Caco-2 (cell line): ENCODE measurements at regions not wholly inside any gene's neighbourhood (a gene's known extent, or its start where the extent isn't known, plus 50 kb on each side); places are given as distances from the start of the nearest gene placed in this dataset.
"Not testable (repeated sequence)": the region's sequence is repeated elsewhere in the genome, so short reads cannot be mapped to it uniquely, and the experiment has no call there.

ENCODE experiments used
- BruUV-seq: library from RNA; stranded (reverse); fragments of 400-500 nt; replicated peaks from 2 replicates; lab custom pipeline; 2021; lab: Mats Ljungman, UMichigan
- CTCF ChIA-PET: fragments of 300-600 bp; sonication (Branson Sonifier 250); formaldehyde crosslinking; loops from one replicate; lab custom pipeline; 2022; ENCODE audit warnings: antibody characterized with exemption; lab: Charles Lee
- POLR2A ChIA-PET: fragments of 300-600 bp; sonication (Branson Sonifier 250); formaldehyde crosslinking; loops from one replicate; lab custom pipeline; 2022; ENCODE audit warnings: antibody characterized with exemption; lab: Charles Lee
- DNase-seq, 2 experiments: peaks; one replicate each; pipeline versions ENCODE4 v3.0.0 to v3.0.0-alpha.2; 2020 to 2022
- H3K27me3 ChIP-seq: replicated peaks from 2 replicates; pipeline ENCODE4 v1.6.0; 2011; ENCODE audit warnings: low read length; ENCODE audit not compliant: control insufficient read depth, insufficient read depth
- H3K36me3 ChIP-seq: 2 replicates; pipeline ENCODE4 v1.5.1; 2011; ENCODE audit warnings: low read length; ENCODE audit not compliant: control insufficient read depth, insufficient read depth
- H3K4me1 ChIP-seq: fragments of 250-450 bp; sonication (Bioruptor Pico); 2 replicates; pipeline ENCODE4 v1.5.1; 2020; ENCODE audit warnings: mild to moderate bottlenecking
- H3K4me3 ChIP-seq: 2 replicates; pipeline ENCODE4 v1.5.1; 2011; ENCODE audit warnings: low read depth, mild to moderate bottlenecking, control low read depth, low read length
- H3K9me3 ChIP-seq: fragments of 250-450 bp; sonication (Bioruptor Pico); 2 replicates; pipeline ENCODE4 v1.5.1; 2020; ENCODE audit warnings: mild to moderate bottlenecking, moderate library complexity
- H3K27ac Mint-ChIP-seq: one replicate; pipeline ENCODE4 v1.8.0; 2022; ENCODE audit warnings: mixed read lengths; ENCODE audit not compliant: unreplicated experiment
- H3K27me3 Mint-ChIP-seq: one replicate; pipeline ENCODE4 v1.8.0; 2022; ENCODE audit warnings: mixed read lengths; ENCODE audit not compliant: insufficient read depth, unreplicated experiment
- H3K36me3 Mint-ChIP-seq: one replicate; pipeline ENCODE4 v1.8.0; 2022; ENCODE audit warnings: mild to moderate bottlenecking, mixed read lengths; ENCODE audit not compliant: insufficient read depth, unreplicated experiment
- H3K4me1 Mint-ChIP-seq: one replicate; pipeline ENCODE4 v1.8.0; 2022; ENCODE audit warnings: low read depth, mixed read lengths; ENCODE audit not compliant: unreplicated experiment
- H3K4me3 Mint-ChIP-seq: one replicate; pipeline ENCODE4 v1.8.0; 2022; ENCODE audit warnings: mild to moderate bottlenecking, moderate library complexity, mixed read lengths; ENCODE audit not compliant: unreplicated experiment
- H3K9me3 Mint-ChIP-seq: one replicate; pipeline ENCODE4 v1.8.0; 2022; ENCODE audit warnings: mixed read lengths; ENCODE audit not compliant: unreplicated experiment
- CTCF ChIP-seq, 2 experiments: fragments of 200-600 bp in 1 of 2; IDR thresholded peaks; 1 replicate in 1 of 2; 2 replicates in 1 of 2; pipeline versions ENCODE4 v1.5.1 to v1.8.0; 2011 to 2022; ENCODE audit warnings: antibody characterized with exemption in 1 of 2, control low read depth in 1 of 2, inconsistent platforms in 1 of 2, low read depth in 1 of 2, low read length in 1 of 2, mild to moderate bottlenecking in 1 of 2, moderate library complexity in 1 of 2; ENCODE audit not compliant: insufficient read depth in 1 of 2, severe bottlenecking in 1 of 2, unreplicated experiment in 1 of 2
- intact Hi-C: fragments of 100-400 bp; cut with micrococcal nuclease; formaldehyde crosslinking; loops from one replicate; pipeline ENCODE4 v1.10.0; 2022; ENCODE audit not compliant: unreplicated experiment

- CTCF ChIA-PET: no interaction called here
- BruUV-seq: no TSS peak
- Histone ChIP-seq H3K4me3 (no peak overlapping the region), H3K9me3 (no peaks in the 10 kb centered on the region), H3K36me3 (no peaks in the 10 kb centered on the region), H3K27me3 (no peaks in the 10 kb centered on the region), H3K4me1 (peaks cover 7% of the 10 kb centered on the region; the same call in 1 of the 2 replicates)
- Mint-ChIP-seq H3K4me1 (no peaks in the 10 kb centered on the region), H3K27me3 (no peaks in the 10 kb centered on the region), H3K36me3 (no peaks in the 10 kb centered on the region), H3K9me3 (no peaks in the 10 kb centered on the region), H3K27ac (no peak overlapping the region), H3K4me3 (no peak overlapping the region)
- intact Hi-C loops: no loop called here
- no peak for TF ChIP-seq CTCF (IDR thresholded peaks at IDR 0.05; ENCODE audit: insufficient read depth in 1 of 2, low read depth in 1 of 2, low read length in 1 of 2, severe bottlenecking in 1 of 2, unreplicated experiment in 1 of 2)
- DNase-seq: no peak
- POLR2A ChIA-PET: no interaction called here
Measured at GRCh38 chr11:38839071-38839470, 2241.0 kb upstream of the RAG2 start.

GRCh38 chr11:38835966-38836365, 2237.9 kb upstream of the RAG2 start:
- ChIA-PET POLR2A (no interaction called here), CTCF (no interaction called here)
- H3K27me3 ChIP-seq: no peaks in the 10 kb centered on the region
- intact Hi-C loops: no loop called here
- peaks cover 10% of the 10 kb centered on the region; the same call in 1 of the 2 replicates for H3K4me1 ChIP-seq
- no peaks in the 10 kb centered on the region for H3K36me3 ChIP-seq
- H3K27ac Mint-ChIP-seq: no peak overlapping the region
- no TSS peak for BruUV-seq
- DNase-seq: no peak
- TF ChIP-seq CTCF (IDR thresholded peaks at IDR 0.05; ENCODE audit: insufficient read depth in 1 of 2, low read depth in 1 of 2, low read length in 1 of 2, severe bottlenecking in 1 of 2, unreplicated experiment in 1 of 2): no peak
- peaks cover 10% of the 10 kb centered on the region for H3K9me3 Mint-ChIP-seq
- no peaks in the 10 kb centered on the region for H3K4me1 Mint-ChIP-seq
- H3K36me3 Mint-ChIP-seq: no peaks in the 10 kb centered on the region
- H3K4me3 Mint-ChIP-seq: no peak overlapping the region
- no peaks in the 10 kb centered on the region for H3K9me3 ChIP-seq
- H3K4me3 ChIP-seq: no peak overlapping the region
- no peaks in the 10 kb centered on the region for H3K27me3 Mint-ChIP-seq

GRCh38 chr11:38824573-38824972, 2226.5 kb upstream of the RAG2 start:
- no peaks in the 10 kb centered on the region for H3K27me3 Mint-ChIP-seq
- no peak overlapping the region for H3K4me3 ChIP-seq
- CTCF ChIA-PET: interaction anchor here (0.5 to 0.7 kb wide), 3 partner anchors 106 to 879 kb away, joined by 3 to 4 read pairs (median 3); no protein-coding TSS in a partner anchor

GRCh38 chr11:38821786-38822185, 2223.8 kb upstream of the RAG2 start:
- DNase-seq, H3K27me3 Mint-ChIP-seq, POLR2A ChIA-PET, H3K4me1 ChIP-seq, intact Hi-C loops, H3K27me3 ChIP-seq, H3K4me1 Mint-ChIP-seq, BruUV-seq, H3K36me3 ChIP-seq, H3K4me3 Mint-ChIP-seq, H3K4me3 ChIP-seq, H3K9me3 ChIP-seq, H3K36me3 Mint-ChIP-seq, H3K27ac Mint-ChIP-seq: not testable (repeated sequence)
- CTCF ChIA-PET: interaction anchor here (0.6 kb wide), 1 partner anchor 31 kb away, joined by 3 read pairs; no protein-coding TSS in a partner anchor
- H3K9me3 Mint-ChIP-seq: peaks cover 51% of the 10 kb centered on the region

More at GRCh38 chr11:38824573-38824972, 2226.5 kb upstream of the RAG2 start:
- DNase-seq: peak in 1 of 2 experiments; percentile 3
- Mint-ChIP-seq H3K9me3 (peaks cover 55% of the 10 kb centered on the region), H3K27ac (no peak overlapping the region), H3K36me3 (no peaks in the 10 kb centered on the region), H3K4me1 (no peaks in the 10 kb centered on the region), H3K4me3 (no peak overlapping the region)
- Histone ChIP-seq H3K27me3 (no peaks in the 10 kb centered on the region), H3K9me3 (peaks cover 16% of the 10 kb centered on the region), H3K4me1 (no peaks in the 10 kb centered on the region), H3K36me3 (no peaks in the 10 kb centered on the region)
- intact Hi-C loops: no loop called here
- BruUV-seq: no TSS peak
- POLR2A ChIA-PET: no interaction called here
- TF ChIP-seq CTCF (IDR thresholded peaks at IDR 0.05; ENCODE audit: insufficient read depth in 1 of 2, low read depth in 1 of 2, low read length in 1 of 2, severe bottlenecking in 1 of 2, unreplicated experiment in 1 of 2): no peak
